Glomerular endothelial cell (primary cell): ENCODE measurements at regions not wholly inside any gene's neighbourhood (a gene's known extent, or its start where the extent isn't known, plus 50 kb on each side); places are given as distances from the start of the nearest gene placed in this dataset.

Source experiments
- DNase-seq: peaks from one replicate; pipeline ENCODE4 v3.0.0-alpha.2; 2011; ENCODE audit warnings: low read depth, low spot score; ENCODE audit errors: extremely low read depth

DNA sequence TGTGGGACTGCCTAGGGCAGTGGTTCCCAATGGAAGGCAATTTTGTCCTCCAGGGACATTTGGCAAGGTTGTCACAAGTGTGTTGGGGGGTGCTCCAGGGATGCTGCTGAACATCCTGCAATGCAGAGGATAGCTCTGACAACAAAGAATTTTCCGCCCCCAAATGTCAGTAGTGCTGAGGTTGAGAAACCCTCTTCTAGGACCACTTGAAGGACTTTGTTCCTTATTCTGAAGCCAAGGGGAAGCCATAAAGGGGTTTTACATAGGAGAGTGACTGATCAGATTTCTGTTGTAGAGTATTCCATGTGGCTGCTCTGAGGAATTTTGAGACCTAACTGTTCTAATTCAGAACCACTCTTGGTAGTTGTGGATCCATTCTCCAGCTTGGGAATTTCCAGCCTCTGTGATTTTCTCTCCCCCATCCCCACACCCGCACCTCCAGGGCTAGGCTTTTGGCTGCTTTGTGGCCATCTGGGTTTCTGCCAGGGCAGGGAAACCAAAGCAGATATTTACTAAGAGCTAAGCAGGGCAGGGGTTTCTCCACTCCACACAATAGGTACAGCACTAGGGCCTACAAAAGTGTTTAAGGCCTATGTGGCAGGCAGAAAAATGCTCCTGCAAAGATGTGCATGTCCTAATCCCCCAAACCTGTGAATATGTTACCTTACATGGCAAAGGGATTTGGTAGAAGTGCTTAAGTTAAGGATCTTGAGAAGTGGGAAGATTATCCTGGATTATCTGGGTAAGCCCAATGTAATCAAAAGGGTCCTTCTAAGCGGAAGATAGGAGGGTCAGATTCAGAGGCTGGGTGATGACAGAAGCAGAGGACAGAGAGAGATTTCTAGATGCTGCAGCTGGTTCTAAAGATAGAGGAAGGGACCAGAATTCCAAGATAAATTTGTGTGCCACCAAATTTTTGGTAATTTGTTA is 135.4 kb downstream of the TMEM17 start:
- no peak for DNase-seq

DNA sequence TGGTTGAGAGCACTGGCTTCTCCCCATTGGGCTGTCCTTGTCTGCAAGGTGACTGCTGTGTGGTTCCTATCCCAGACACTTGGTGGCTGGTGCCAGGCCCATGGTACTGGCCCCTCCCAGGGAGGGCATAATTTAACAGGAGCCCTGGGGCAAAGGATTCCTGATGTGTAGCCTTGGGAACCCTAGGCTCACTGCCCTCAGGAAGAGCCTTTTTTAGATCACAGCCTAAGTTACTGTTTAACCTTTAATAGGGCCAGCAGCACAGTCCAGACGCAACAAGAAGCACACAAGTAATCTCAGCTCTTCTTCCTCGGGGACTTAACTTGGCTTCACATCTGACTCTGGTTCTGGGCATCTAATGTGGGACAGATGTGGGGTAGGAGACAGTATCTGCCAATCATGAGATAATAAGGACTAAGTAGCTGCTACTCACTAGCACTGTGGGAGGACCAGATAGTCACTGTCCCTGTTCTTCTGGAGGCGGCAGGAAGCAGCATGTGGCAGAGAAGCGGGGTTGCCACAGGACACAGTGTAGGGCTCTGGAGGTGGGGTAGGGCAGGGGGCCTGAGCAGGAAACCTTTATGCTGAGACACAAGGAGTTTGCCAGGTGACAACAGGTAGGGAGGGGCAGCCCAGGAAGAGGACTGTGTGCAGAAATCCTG is 136.3 kb downstream of the TMEM17 start:
- no peak for DNase-seq

- DNase-seq: no peak
Measured at GRCh38 chr2:62364791-62365528, 141.0 kb downstream of the TMEM17 start.

DNA sequence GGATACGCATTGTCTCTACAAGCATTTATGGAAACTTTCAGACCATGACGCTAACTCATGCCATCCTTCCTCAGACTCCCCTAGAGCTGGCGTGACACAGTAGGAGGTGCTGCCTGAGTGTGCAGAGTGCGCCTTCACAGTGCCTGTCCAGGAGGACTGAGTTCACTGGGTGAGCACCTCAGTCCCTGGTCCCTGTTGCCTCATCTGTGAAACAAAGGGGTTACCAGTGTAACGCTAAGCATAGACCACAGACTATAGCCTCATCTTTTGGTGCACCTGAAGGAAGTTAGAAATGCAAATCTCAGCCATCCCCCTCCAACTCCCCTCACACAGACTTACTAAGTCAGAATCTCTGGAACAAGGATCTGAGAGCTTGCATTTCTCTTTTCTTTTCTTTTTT is 142.8 kb downstream of the TMEM17 start:
- no peak for DNase-seq

DNA sequence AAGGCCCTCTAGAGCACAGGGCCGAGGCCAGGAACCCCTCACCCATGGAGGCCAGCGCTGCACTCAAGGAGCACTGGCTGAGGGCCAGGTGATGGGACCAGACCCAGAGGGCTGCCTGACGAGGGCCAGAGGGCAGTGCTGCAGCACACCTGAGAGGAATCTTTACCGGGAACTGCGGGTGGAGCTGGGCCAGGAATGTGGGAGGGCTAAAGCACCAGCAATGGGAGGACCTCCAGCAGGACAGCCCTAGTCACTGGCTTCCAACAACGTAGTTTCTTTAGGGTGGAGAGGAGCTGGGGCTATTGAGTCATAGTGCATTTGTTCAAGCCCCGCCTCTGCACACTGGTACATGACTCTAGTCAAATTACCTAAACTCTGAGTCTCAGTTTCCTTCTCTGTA is 143.4 kb downstream of the TMEM17 start:
- no peak for DNase-seq

- DNase-seq: no peak
Measured at GRCh38 chr2:62361964-62362363, 144.0 kb downstream of the TMEM17 start.

DNA sequence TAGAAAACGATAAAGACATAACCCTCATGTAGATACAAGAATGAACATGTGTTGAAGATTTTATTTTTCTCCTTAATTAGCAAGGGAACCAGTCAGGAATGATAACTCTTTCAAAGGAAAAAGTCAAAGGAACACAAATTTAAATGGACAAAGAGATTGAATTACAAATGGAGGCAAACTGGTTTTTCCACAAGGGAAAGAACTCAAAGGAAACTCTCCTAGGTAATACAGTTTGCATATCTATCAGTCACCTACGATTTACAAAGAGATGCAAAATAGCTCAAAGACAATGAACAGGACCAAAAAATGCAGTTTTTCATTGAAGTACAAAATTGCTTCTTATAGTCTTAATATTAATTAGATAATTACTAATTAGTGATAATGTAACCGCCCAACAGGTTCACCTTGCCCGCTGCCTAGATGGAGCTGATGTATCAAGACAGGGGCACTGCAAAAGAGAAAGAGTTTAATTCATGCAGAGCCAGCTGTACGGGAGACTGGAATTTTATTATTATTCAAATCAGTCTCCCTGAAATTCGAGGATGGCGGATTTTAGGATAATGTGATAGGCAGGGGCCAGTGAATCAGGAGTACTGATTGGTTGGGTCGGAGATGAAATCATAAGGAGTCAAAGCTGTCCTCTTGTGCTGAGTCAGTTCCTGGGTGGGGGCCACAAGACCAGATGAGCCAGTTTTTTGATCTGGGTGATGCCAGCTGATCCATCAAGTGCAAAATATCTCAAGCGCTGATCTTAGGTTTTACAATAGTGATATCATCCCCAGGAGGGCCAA is 151.0 kb downstream of the TMEM17 start:
- no peak for DNase-seq

DNA sequence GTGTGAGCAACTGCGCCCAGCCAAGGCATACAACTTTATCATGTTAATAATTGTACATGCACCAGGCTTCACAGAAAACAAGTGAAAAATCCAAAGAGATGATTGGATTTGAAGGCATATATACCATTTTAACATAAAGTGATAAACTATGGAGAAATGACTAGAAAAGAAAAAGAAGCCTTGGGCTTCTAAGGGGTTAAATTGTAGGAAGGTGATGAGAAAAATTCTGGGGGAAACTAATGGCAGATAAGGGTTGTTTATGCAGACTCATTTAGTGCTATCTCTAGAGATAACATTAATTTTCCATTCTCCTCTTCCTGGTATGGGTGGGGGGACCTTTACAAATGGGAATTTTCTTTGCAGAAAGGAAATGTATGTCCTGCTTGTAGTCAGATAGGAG is 154.0 kb downstream of the TMEM17 start:
- DNase-seq: no peak

DNA sequence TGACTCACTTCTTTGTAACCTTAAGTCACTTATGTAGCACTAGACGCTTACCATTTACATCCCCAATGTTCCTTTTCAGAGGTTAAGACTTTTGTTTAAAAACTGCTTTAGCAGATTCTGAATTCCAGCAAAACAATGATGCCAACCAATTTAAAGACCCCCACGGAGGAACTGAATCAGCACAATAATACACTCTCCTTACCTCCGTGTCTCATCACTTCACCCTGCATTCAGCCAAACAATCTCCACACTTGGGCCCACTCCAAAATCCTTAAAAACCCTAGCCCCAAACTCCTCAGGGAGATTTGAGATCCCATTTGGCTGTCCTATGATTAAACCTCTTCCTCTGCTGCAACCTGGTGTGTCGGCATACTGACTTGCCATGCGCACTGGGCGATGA is 153.9 kb downstream of the B3GNT2 start:
- no peak for DNase-seq

DNA sequence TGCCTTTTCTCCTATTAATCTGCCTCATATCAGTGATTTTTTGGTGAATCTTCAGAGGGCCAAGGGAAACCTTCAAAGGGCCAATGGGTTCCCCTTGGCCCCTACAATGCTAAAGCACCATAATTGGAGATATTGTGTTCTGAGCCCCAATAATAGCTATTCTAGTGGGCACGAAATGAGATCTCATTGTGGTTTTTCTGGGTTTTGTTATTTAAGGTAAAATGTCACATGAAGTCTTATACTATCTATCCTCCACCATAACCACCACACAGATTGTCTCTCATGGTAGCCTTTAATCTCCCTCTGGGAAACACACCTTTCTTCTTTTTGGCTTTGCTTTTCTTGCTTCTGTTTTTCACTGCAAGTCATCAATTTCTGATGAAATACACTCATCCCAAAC is 152.8 kb downstream of the B3GNT2 start:
- no peak for DNase-seq

- DNase-seq: no peak
Measured at GRCh38 chr2:62347563-62348270, 151.8 kb downstream of the B3GNT2 start.

DNA sequence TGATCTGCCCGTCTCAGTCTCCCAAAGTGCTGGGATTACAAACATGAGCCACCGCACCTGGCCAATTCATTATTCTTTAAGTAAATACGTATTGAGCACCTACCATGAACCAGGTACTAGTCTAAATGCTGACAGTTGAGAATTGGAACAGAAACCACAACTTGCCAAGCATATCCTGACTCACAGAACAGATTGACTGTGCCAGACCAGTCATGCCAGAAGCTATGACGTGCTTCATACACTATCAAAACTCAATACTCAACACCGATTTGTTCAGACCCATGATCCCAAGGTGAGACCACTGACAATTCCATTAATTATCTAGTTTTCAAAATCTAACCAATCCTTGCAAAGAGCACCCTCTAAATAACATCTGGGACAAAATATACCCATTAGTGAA is 148.6 kb downstream of the B3GNT2 start:
- no peak for DNase-seq

- no peak for DNase-seq
Measured at GRCh38 chr2:62343636-62344337, 147.9 kb downstream of the B3GNT2 start.

DNA sequence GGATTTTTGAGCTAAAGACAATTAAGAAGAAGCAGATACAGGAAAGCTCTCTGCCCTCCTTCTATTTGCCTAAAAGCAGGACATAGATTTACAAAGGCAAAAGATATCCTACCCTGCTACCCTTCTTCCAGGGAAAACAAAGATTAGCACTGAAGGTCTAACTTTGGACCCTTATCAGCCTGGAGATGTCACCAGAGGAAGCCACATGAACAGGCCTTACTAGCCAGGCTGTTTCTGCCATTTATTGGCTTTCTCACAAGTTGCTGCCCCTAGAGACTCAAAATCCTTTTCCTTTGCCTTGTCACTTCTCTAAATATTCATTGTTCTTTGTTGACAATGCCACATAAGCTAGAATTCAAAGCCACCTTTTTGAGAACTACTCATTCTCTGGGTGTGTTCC is 147.3 kb downstream of the B3GNT2 start:
- no peak for DNase-seq

DNA sequence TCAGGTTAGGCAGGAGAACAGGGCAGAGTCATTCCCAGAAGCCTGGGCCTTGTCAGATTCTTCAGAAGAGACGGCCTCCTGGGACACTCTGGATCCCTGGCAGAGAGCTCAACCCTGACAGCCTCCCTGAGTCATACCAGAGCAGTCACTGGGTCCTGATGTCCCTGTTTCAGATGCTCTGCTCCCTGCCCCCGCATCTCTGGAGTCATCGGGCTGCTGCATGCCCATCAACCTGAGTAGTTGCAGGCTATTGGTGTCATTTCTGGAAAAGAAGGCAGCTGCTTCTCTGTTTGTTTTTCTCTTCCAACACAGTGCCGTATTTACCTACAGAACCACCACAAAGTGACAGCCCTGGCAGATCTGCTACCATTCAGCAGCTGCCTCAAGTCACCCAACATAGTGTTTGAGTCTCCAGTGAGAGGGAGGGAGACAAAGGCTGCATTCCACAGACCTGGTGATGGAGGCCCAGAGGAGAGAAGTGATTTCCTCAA is 145.1 kb downstream of the B3GNT2 start:
- no peak for DNase-seq

GRCh38 chr2:62339837-62340236 is 143.9 kb downstream of the B3GNT2 start:
- DNase-seq: no peak

DNA sequence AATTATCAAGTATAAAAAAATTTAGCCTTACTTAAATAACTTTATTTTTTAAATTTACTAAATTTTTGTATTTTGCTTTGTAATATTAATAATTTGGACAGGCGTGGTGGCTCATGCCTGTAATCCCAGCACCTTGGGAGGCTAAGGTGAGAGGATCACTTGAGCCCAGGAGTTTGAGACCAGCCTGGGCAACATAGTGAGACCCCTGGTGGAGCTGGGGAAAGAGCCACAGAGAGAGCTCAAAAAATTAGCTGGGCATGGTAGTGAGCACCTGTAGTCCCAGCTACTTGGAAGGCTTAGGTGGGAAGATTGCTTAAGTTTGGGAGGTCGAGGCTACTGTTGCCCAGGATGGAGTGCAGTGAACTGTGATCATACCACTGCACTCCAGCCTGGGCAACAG is 143.5 kb downstream of the B3GNT2 start:
- DNase-seq: no peak

- no peak for DNase-seq
Measured at GRCh38 chr2:62338111-62338510, 142.2 kb downstream of the B3GNT2 start.

GRCh38 chr2:62337403-62337802 is 141.5 kb downstream of the B3GNT2 start:
- no peak for DNase-seq
